ENCODE measurements at regions not wholly inside any gene's neighbourhood (a gene's known extent, or its start where the extent isn't known, plus 50 kb on each side); places are given as distances from the start of the nearest gene placed in this dataset.
A peak's percentile ranks its signal among the peaks of the same experiment; 100 is the strongest.

GRCh38 chr3:159245871-159246270 is 444.0 kb downstream of the MFSD1 start:
- Histone ChIP-seq H3K4me3 (no peak overlapping the region), H3K36me3 (ENCODE audit: insufficient read depth, low read length) (no peaks in the 10 kb centered on the region), H3K27ac (no peak overlapping the region), H3K9me3 (ENCODE audit: low read depth, low read length) (no peaks in the 10 kb centered on the region), H3K9ac (ENCODE audit: insufficient read length) (no peak overlapping the region)
- TF ChIP-seq POLR2AphosphoS5 (IDR thresholded peaks at IDR 0.05; ENCODE audit: borderline replicate concordance, low read depth, low read length) (no peak), EZH2 (IDR thresholded peaks at IDR 0.05) (no peak), FOXP2 (optimal IDR thresholded peaks at IDR 0.05; ENCODE audit: control extremely low read depth, extremely low read length, insufficient read depth) (no peak)
- no peak for DNase-seq (ENCODE audit: low read depth, low spot score)

- Histone ChIP-seq H3K27ac (no peak overlapping the region), H3K36me3 (ENCODE audit: insufficient read depth, low read length) (no peaks in the 10 kb centered on the region), H3K4me3 (no peak overlapping the region), H3K9me3 (ENCODE audit: low read depth, low read length) (no peaks in the 10 kb centered on the region), H3K9ac (ENCODE audit: insufficient read length) (no peak overlapping the region)
- no peak for DNase-seq (ENCODE audit: low read depth, low spot score)
- TF ChIP-seq EZH2 (IDR thresholded peaks at IDR 0.05) (no peak), POLR2AphosphoS5 (IDR thresholded peaks at IDR 0.05; ENCODE audit: borderline replicate concordance, low read depth, low read length) (no peak), FOXP2 (optimal IDR thresholded peaks at IDR 0.05; ENCODE audit: control extremely low read depth, extremely low read length, insufficient read depth) (no peak)
These were observed 444.5 kb downstream of the MFSD1 start for GRCh38 chr3:159246385-159246784.

GRCh38 chr3:159249472-159250174 is 447.8 kb downstream of the MFSD1 start:
- H3K9me3 ChIP-seq (ENCODE audit: low read depth, low read length), result peaks cover 12% of the 10 kb centered on the region; the same call in 1 of the 2 replicates
- H3K4me3 ChIP-seq, result no peak overlapping the region
- no peak overlapping the region for H3K27ac ChIP-seq
- TF ChIP-seq FOXP2 (optimal IDR thresholded peaks at IDR 0.05; ENCODE audit: control extremely low read depth, extremely low read length, insufficient read depth), result no peak
- no peak for TF ChIP-seq EZH2 (IDR thresholded peaks at IDR 0.05)
- no peak for TF ChIP-seq POLR2AphosphoS5 (IDR thresholded peaks at IDR 0.05; ENCODE audit: borderline replicate concordance, low read depth, low read length)
- no peaks in the 10 kb centered on the region for H3K36me3 ChIP-seq (ENCODE audit: insufficient read depth, low read length)
- no peak for DNase-seq (ENCODE audit: low read depth, low spot score)
- no peak overlapping the region for H3K9ac ChIP-seq (ENCODE audit: insufficient read length)

GRCh38 chr3:159250961-159251360 is 449.1 kb downstream of the MFSD1 start:
- no peaks in the 10 kb centered on the region for H3K36me3 ChIP-seq (ENCODE audit: insufficient read depth, low read length)
- DNase-seq (ENCODE audit: low read depth, low spot score), result no peak

GRCh38 chr3:159252274-159252673 is 450.4 kb downstream of the MFSD1 start:
- no peak overlapping the region for H3K27ac ChIP-seq
- no peaks in the 10 kb centered on the region for H3K36me3 ChIP-seq (ENCODE audit: insufficient read depth, low read length)
- no peak overlapping the region for H3K9ac ChIP-seq (ENCODE audit: insufficient read length)
- no peak for DNase-seq (ENCODE audit: low read depth, low spot score)
- no peak for TF ChIP-seq FOXP2 (optimal IDR thresholded peaks at IDR 0.05; ENCODE audit: control extremely low read depth, extremely low read length, insufficient read depth)
- TF ChIP-seq EZH2 (IDR thresholded peaks at IDR 0.05), result no peak
- no peak for TF ChIP-seq POLR2AphosphoS5 (IDR thresholded peaks at IDR 0.05; ENCODE audit: borderline replicate concordance, low read depth, low read length)
- H3K9me3 ChIP-seq (ENCODE audit: low read depth, low read length), result peaks cover 12% of the 10 kb centered on the region; the same call in 1 of the 2 replicates
- no peak overlapping the region for H3K4me3 ChIP-seq

More at GRCh38 chr3:159250961-159251360, 449.1 kb downstream of the MFSD1 start:
- no peak overlapping the region for H3K9ac ChIP-seq (ENCODE audit: insufficient read length)
- no peak for TF ChIP-seq POLR2AphosphoS5 (IDR thresholded peaks at IDR 0.05; ENCODE audit: borderline replicate concordance, low read depth, low read length)
- TF ChIP-seq EZH2 (IDR thresholded peaks at IDR 0.05), result no peak
- TF ChIP-seq FOXP2 (optimal IDR thresholded peaks at IDR 0.05; ENCODE audit: control extremely low read depth, extremely low read length, insufficient read depth), result no peak
- no peak overlapping the region for H3K27ac ChIP-seq
- no peak overlapping the region for H3K4me3 ChIP-seq
- peaks cover 12% of the 10 kb centered on the region; the same call in 1 of the 2 replicates for H3K9me3 ChIP-seq (ENCODE audit: low read depth, low read length)

GRCh38 chr3:159252772-159253384 is 451.0 kb downstream of the MFSD1 start:
- no peak overlapping the region for H3K4me3 ChIP-seq

GRCh38 chr3:159253860-159254259 is 452.0 kb downstream of the MFSD1 start:
- no peak for DNase-seq (ENCODE audit: low read depth, low spot score)
- Histone ChIP-seq H3K9ac (ENCODE audit: insufficient read length) (no peak overlapping the region), H3K36me3 (ENCODE audit: insufficient read depth, low read length) (no peaks in the 10 kb centered on the region), H3K4me3 (no peak overlapping the region), H3K27ac (no peak overlapping the region), H3K9me3 (ENCODE audit: low read depth, low read length) (peaks cover 12% of the 10 kb centered on the region; the same call in 1 of the 2 replicates)
- TF ChIP-seq FOXP2 (optimal IDR thresholded peaks at IDR 0.05; ENCODE audit: control extremely low read depth, extremely low read length, insufficient read depth), result no peak
- no peak for TF ChIP-seq EZH2 (IDR thresholded peaks at IDR 0.05)
- no peak for TF ChIP-seq POLR2AphosphoS5 (IDR thresholded peaks at IDR 0.05; ENCODE audit: borderline replicate concordance, low read depth, low read length)

More at GRCh38 chr3:159252772-159253384, 451.0 kb downstream of the MFSD1 start:
- TF ChIP-seq EZH2 (IDR thresholded peaks at IDR 0.05), result no peak
- no peak for TF ChIP-seq POLR2AphosphoS5 (IDR thresholded peaks at IDR 0.05; ENCODE audit: borderline replicate concordance, low read depth, low read length)
- no peak for TF ChIP-seq FOXP2 (optimal IDR thresholded peaks at IDR 0.05; ENCODE audit: control extremely low read depth, extremely low read length, insufficient read depth)
- H3K36me3 ChIP-seq (ENCODE audit: insufficient read depth, low read length), result no peaks in the 10 kb centered on the region
- DNase-seq (ENCODE audit: low read depth, low spot score), result peak; percentile 37
- peaks cover 12% of the 10 kb centered on the region; the same call in 1 of the 2 replicates for H3K9me3 ChIP-seq (ENCODE audit: low read depth, low read length)
- H3K9ac ChIP-seq (ENCODE audit: insufficient read length), result no peak overlapping the region
- no peak overlapping the region for H3K27ac ChIP-seq

GRCh38 chr3:159257954-159258353 is 456.1 kb downstream of the MFSD1 start:
- Histone ChIP-seq H3K4me3 (no peak overlapping the region), H3K9ac (ENCODE audit: insufficient read length) (no peak overlapping the region), H3K36me3 (ENCODE audit: insufficient read depth, low read length) (no peaks in the 10 kb centered on the region), H3K9me3 (ENCODE audit: low read depth, low read length) (peaks cover 2% of the 10 kb centered on the region; the same call in 1 of the 2 replicates), H3K27ac (no peak overlapping the region)
- DNase-seq (ENCODE audit: low read depth, low spot score), result no peak
- TF ChIP-seq POLR2AphosphoS5 (IDR thresholded peaks at IDR 0.05; ENCODE audit: borderline replicate concordance, low read depth, low read length), result no peak
- no peak for TF ChIP-seq EZH2 (IDR thresholded peaks at IDR 0.05)
- TF ChIP-seq FOXP2 (optimal IDR thresholded peaks at IDR 0.05; ENCODE audit: control extremely low read depth, extremely low read length, insufficient read depth), result no peak

All from SK-N-MC (cell line).